ENCODE measurements at regions not wholly inside any gene's neighbourhood (a gene's known extent, or its start where the extent isn't known, plus 50 kb on each side); places are given as distances from the start of the nearest gene placed in this dataset.

GRCh38 chr1:222096476-222096772 is 354.5 kb upstream of the DUSP10 start:
- TF ChIP-seq POLR2A (IDR thresholded peaks at IDR 0.05) (no peak), CTCF (IDR thresholded peaks at IDR 0.05) (no peak)

All from uterus (tissue), 2 donors.